ENCODE measurements at regions not wholly inside any gene's neighbourhood (a gene's known extent, or its start where the extent isn't known, plus 50 kb on each side); places are given as distances from the start of the nearest gene placed in this dataset.
A peak's percentile ranks its signal among the peaks of the same experiment; 100 is the strongest.

- H3K27me3 ChIP-seq, result no peaks in the 10 kb centered on the region
- H3K9me3 ChIP-seq, result no peaks in the 10 kb centered on the region
- no peak overlapping the region for H3K27ac ChIP-seq
- H3K36me3 ChIP-seq, result no peaks in the 10 kb centered on the region
- ATAC-seq (no peak), DNase-seq (no peak)
- TF ChIP-seq POLR2A (IDR thresholded peaks at IDR 0.05) (no peak), CTCF (IDR thresholded peaks at IDR 0.05) (no peak)
- H3K4me1 ChIP-seq, result peaks cover 0 to 48% (median 28%) of the 10 kb centered on the region in 12 donors
- WGBS, 4 donors, result 89 to 96% (median 91%) methylated on average over 12 of the region's 12 CpGs
- no peak overlapping the region for H3K4me3 ChIP-seq
- intact Hi-C loops (cut with DNase I), result loop anchor here in 3 of 10 donors (10.0 kb wide), 2 partner anchors 49 to 181 kb away; no protein-coding TSS in a partner anchor
Measured at GRCh38 chr9:130763331-130764171, 70.0 kb downstream of the EXOSC2 start.

GRCh38 chr9:130765137-130766020 lies 69.7 kb upstream of the ABL1 start:
- H3K9me3 ChIP-seq, result no peaks in the 10 kb centered on the region
- H3K4me3 ChIP-seq, result no peak overlapping the region
- DNase-seq (no peak), ATAC-seq (no peak)
- H3K36me3 ChIP-seq, result no peaks in the 10 kb centered on the region
- WGBS, 4 donors, result 63 to 68% (median 67%) methylated on average over 8 of the region's 8 CpGs
- H3K4me1 ChIP-seq, result peaks cover 0 to 52% (median 28%) of the 10 kb centered on the region in 12 donors
- intact Hi-C loops (cut with DNase I), result loop anchor here in 8 of 10 donors (5.0 to 10.0 kb wide), 6 partner anchors 48 to 179 kb away; no protein-coding TSS in a partner anchor
- TF ChIP-seq CTCF (IDR thresholded peaks at IDR 0.05) (no peak), POLR2A (IDR thresholded peaks at IDR 0.05) (no peak)
- no peaks in the 10 kb centered on the region for H3K27me3 ChIP-seq
- H3K27ac ChIP-seq, result peak overlapping the region in 3 of 12 donors; percentile 11 to 67 (median 42)

GRCh38 chr9:130766021-130766926 lies 68.8 kb upstream of the ABL1 start:
- no peaks in the 10 kb centered on the region for H3K9me3 ChIP-seq
- H3K27me3 ChIP-seq, result no peaks in the 10 kb centered on the region
- ATAC-seq (peak in 3 of 4 donors; percentile 16 to 35 (median 24)), DNase-seq (no peak)
- intact Hi-C loops (cut with DNase I), result loop anchor here in 8 of 10 donors (5.0 to 10.0 kb wide), 6 partner anchors 49 to 179 kb away; no protein-coding TSS in a partner anchor
- H3K4me3 ChIP-seq, result no peak overlapping the region
- H3K36me3 ChIP-seq, result no peaks in the 10 kb centered on the region
- 58 to 72% (median 64%) methylated on average over 19 of the region's 19 CpGs for WGBS, 4 donors
- peaks cover 0 to 52% (median 28%) of the 10 kb centered on the region in 12 donors for H3K4me1 ChIP-seq
- TF ChIP-seq CTCF (IDR thresholded peaks at IDR 0.05) (no peak), POLR2A (IDR thresholded peaks at IDR 0.05) (no peak)
- peak overlapping the region in 3 of 12 donors; percentile 11 to 67 (median 42) for H3K27ac ChIP-seq
